ENCODE measurements at regions not wholly inside any gene's neighbourhood (a gene's known extent, or its start where the extent isn't known, plus 50 kb on each side); places are given as distances from the start of the nearest gene placed in this dataset.

DNA sequence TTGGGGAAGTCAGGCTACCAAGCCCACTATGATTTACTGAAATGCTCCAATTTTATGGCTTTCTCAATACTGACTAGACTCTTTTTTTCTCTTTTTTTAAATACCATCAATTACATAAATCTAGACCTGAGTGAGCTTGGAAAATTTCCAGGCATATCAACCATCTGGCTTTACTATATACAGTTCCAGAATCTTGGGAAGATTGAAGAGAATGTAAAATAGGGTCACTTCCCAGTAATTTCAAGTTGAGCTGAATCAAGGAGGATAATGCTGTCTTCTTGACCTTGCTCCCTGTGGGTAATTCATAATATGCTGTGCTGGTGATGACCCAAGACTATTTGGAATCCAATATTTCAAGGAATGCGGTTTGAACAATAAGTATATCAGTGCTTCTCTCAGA lies 108.1 kb downstream of the MAP3K21 start:
- no peak for DNase-seq (ENCODE audit: low read depth)
- TF ChIP-seq, protein P1, sequence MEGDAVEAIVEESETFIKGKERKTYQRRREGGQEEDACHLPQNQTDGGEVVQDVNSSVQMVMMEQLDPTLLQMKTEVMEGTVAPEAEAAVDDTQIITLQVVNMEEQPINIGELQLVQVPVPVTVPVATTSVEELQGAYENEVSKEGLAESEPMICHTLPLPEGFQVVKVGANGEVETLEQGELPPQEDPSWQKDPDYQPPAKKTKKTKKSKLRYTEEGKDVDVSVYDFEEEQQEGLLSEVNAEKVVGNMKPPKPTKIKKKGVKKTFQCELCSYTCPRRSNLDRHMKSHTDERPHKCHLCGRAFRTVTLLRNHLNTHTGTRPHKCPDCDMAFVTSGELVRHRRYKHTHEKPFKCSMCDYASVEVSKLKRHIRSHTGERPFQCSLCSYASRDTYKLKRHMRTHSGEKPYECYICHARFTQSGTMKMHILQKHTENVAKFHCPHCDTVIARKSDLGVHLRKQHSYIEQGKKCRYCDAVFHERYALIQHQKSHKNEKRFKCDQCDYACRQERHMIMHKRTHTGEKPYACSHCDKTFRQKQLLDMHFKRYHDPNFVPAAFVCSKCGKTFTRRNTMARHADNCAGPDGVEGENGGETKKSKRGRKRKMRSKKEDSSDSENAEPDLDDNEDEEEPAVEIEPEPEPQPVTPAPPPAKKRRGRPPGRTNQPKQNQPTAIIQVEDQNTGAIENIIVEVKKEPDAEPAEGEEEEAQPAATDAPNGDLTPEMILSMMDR (IDR thresholded peaks at IDR 0.05; ENCODE audit: control insufficient read depth, extremely low read depth, insufficient read depth), result no peak

DNA sequence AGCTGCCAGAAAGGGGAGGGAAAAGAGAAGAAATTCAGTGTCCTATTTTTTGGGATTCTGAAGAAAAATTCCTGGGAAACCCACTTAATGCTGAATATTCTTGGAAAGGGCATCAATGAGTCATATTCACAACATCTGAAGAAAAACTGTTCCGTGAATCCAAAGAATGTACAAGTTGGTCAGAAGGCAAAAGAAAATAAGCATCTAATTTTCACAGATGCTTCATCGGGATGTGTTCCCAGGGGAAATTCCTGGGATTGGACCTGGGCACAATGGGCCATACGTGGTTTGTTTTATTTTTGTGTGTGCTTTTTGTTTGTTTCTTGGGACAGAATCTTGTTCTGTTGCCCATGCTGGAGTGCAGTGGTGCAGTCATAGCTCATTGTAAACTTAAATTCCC lies 112.2 kb downstream of the MAP3K21 start:
- TF ChIP-seq, protein P1 (IDR thresholded peaks at IDR 0.05; ENCODE audit: control insufficient read depth, extremely low read depth, insufficient read depth), result no peak
- no peak for DNase-seq (ENCODE audit: low read depth)
- no peak overlapping the region for H3K4me3 ChIP-seq (ENCODE audit: low read depth, low read length)

More for the DNA sequence above, 108.1 kb downstream of the MAP3K21 start:
- no peak overlapping the region for H3K4me3 ChIP-seq (ENCODE audit: low read depth, low read length)

DNA sequence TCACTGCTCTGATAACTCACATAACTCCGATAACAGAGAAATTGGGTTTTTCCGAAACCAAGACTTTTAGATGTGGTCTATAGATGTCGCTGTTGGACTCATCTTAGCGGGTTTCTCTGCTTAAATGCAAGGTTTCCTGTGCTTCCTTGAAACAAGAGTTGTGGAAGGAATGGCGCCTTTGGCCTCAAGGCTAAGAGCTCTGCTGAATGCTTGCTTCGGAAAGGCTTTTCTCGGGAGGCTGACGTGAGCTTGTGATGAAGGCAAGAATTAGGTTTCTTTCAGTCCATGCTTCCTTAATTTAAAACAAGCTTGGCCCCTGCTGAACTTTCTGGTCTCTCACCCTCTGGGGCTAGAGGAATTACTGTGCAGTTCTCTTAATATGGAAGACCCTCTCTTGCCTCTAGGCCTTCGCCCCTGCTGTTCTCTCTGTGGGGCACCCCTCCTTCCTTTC lies 113.5 kb downstream of the MAP3K21 start:
- TF ChIP-seq, protein P1 (IDR thresholded peaks at IDR 0.05; ENCODE audit: control insufficient read depth, extremely low read depth, insufficient read depth), result peak; percentile 72

DNA sequence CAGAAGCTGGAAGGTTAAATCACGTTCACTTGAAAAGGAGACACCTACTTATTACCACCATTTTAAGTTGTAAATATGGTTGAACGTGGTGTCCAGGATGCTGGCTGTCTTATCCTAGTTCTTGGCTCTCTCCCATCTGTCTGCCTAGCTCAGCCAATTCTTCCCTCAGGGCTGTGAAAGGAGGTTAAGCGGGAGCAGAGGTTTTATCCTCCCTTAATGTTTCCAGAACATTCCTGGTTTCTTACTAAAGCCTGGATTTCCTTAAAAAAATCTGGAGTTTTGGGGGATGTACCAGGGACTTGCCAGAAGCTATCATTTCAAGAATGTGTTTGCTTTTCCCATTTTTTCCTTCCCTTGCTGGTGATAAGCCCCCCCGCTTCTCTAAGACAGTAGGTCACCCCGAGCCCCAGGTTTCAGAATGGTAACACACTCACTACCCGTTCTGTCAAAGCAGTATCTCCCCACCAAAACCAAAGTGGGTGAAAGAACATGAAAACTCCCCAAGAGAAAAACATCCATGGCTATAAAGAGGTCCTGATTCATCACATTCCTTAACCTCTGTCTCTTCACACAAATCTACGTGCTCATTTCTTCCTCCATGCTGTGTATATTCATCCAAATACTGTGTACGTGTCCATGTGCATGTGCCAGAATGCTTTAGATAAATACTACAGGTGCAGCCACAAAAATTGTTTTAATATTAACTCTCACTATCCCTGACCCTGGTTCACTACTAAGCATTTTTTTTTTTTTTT lies 114.7 kb downstream of the MAP3K21 start:
- H3K4me3 ChIP-seq (ENCODE audit: low read depth, low read length), result no peak overlapping the region
- no peak for DNase-seq (ENCODE audit: low read depth)
- TF ChIP-seq, protein P1 (IDR thresholded peaks at IDR 0.05; ENCODE audit: control insufficient read depth, extremely low read depth, insufficient read depth), result no peak

More for the DNA sequence above, 113.5 kb downstream of the MAP3K21 start:
- no peak overlapping the region for H3K4me3 ChIP-seq (ENCODE audit: low read depth, low read length)
- DNase-seq (ENCODE audit: low read depth), result peak; percentile 50

- no peak for DNase-seq (ENCODE audit: low read depth)
- no peak overlapping the region for H3K4me3 ChIP-seq (ENCODE audit: low read depth, low read length)
- TF ChIP-seq, protein P1 (IDR thresholded peaks at IDR 0.05; ENCODE audit: control insufficient read depth, extremely low read depth, insufficient read depth), result no peak
Observed at GRCh38 chr1:233443040-233443760, 115.7 kb downstream of the MAP3K21 start.

DNA sequence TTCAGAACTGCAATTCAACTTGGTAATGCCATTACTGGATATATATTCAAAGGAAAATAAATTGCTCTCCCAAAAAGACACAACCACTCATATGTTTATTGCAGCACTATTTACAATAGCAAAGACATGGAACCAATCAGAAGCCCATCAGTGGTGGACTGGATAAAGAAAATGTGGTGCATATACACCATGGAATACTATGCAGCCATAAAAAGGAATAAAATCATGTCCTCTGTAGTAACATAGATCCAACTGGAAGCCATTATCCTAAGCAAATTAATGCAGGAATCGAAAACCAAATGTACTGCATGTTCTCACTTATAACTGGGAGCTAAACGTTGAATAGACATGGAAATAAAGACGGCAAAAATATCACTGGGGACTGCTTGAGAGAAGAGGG lies 117.0 kb downstream of the MAP3K21 start:
- TF ChIP-seq, protein P1 (IDR thresholded peaks at IDR 0.05; ENCODE audit: control insufficient read depth, extremely low read depth, insufficient read depth), result no peak
- DNase-seq (ENCODE audit: low read depth), result no peak
- no peak overlapping the region for H3K4me3 ChIP-seq (ENCODE audit: low read depth, low read length)
